ENCODE measurements at regions not wholly inside any gene's neighbourhood (a gene's known extent, or its start where the extent isn't known, plus 50 kb on each side); places are given as distances from the start of the nearest gene placed in this dataset.

GRCh38 chr15:94019062-94019461 is 212.3 kb upstream of the MCTP2 start:
- intact Hi-C loops (cut with micrococcal nuclease): no loop called here

GRCh38 chr15:94015324-94015723 is 216.0 kb upstream of the MCTP2 start:
- intact Hi-C loops (cut with micrococcal nuclease): no loop called here

GRCh38 chr15:94008104-94009074 is 223.0 kb upstream of the MCTP2 start:
- intact Hi-C loops (cut with micrococcal nuclease): no loop called here

GRCh38 chr15:94004697-94005096 is 226.7 kb upstream of the MCTP2 start:
- intact Hi-C loops (cut with micrococcal nuclease): no loop called here

- intact Hi-C loops (cut with micrococcal nuclease): no loop called here
Measured at GRCh38 chr15:94002041-94002440, 229.3 kb upstream of the MCTP2 start.

- intact Hi-C loops (cut with micrococcal nuclease): no loop called here
Measured at GRCh38 chr15:94001255-94001801, 230.0 kb upstream of the MCTP2 start.

- intact Hi-C loops (cut with micrococcal nuclease): no loop called here
Measured at GRCh38 chr15:94000606-94001005, 230.8 kb upstream of the MCTP2 start.

GRCh38 chr15:93997071-93997658 is 234.2 kb upstream of the MCTP2 start:
- intact Hi-C loops (cut with micrococcal nuclease): loop anchor here (1.0 to 5.0 kb wide), 3 partner anchors 123 to 965 kb away; no protein-coding TSS in a partner anchor

- intact Hi-C loops (cut with micrococcal nuclease): no loop called here
Measured at GRCh38 chr15:93989440-93989998, 241.8 kb upstream of the MCTP2 start.

GRCh38 chr15:93987068-93987467 is 244.3 kb upstream of the MCTP2 start:
- intact Hi-C loops (cut with micrococcal nuclease): no loop called here

- intact Hi-C loops (cut with micrococcal nuclease): no loop called here
Measured at GRCh38 chr15:93986400-93986984, 244.9 kb upstream of the MCTP2 start.

- intact Hi-C loops (cut with micrococcal nuclease): no loop called here
Measured at GRCh38 chr15:93985925-93986324, 245.4 kb upstream of the MCTP2 start.

GRCh38 chr15:93985176-93985575 is 246.2 kb upstream of the MCTP2 start:
- intact Hi-C loops (cut with micrococcal nuclease): no loop called here

- intact Hi-C loops (cut with micrococcal nuclease): no loop called here
Measured at GRCh38 chr15:93983526-93983925, 247.8 kb upstream of the MCTP2 start.

- intact Hi-C loops (cut with micrococcal nuclease): no loop called here
Measured at GRCh38 chr15:93982226-93982727, 249.1 kb upstream of the MCTP2 start.

GRCh38 chr15:93981706-93982105 is 249.7 kb upstream of the MCTP2 start:
- intact Hi-C loops (cut with micrococcal nuclease): no loop called here

- intact Hi-C loops (cut with micrococcal nuclease): no loop called here
Measured at GRCh38 chr15:93980261-93980911, 251.0 kb upstream of the MCTP2 start.

- intact Hi-C loops (cut with micrococcal nuclease): no loop called here
Measured at GRCh38 chr15:93974804-93975481, 256.4 kb upstream of the MCTP2 start.

GRCh38 chr15:93973287-93973686 is 258.1 kb upstream of the MCTP2 start:
- intact Hi-C loops (cut with micrococcal nuclease): no loop called here

GRCh38 chr15:93968773-93969172 is 262.6 kb upstream of the MCTP2 start:
- intact Hi-C loops (cut with micrococcal nuclease): no loop called here
